RWPE1 (cell line): ENCODE measurements at regions not wholly inside any gene's neighbourhood (a gene's known extent, or its start where the extent isn't known, plus 50 kb on each side); places are given as distances from the start of the nearest gene placed in this dataset.
A peak's percentile ranks its signal among the peaks of the same experiment; 100 is the strongest.

Experiments
- CTCF ChIA-PET: fragments of 350-600 bp; sonication (Branson Sonifier 250); formaldehyde crosslinking; extraction: SDS; loops from one replicate; lab custom pipeline; 2021; lab: Yijun Ruan, JAX
- POLR2A ChIA-PET: fragments of 400-600 bp; formaldehyde crosslinking; extraction: SDS; loops from one replicate; lab custom pipeline; 2020; ENCODE audit warnings: antibody characterized with exemption; ENCODE audit not compliant: low non-redundant PET; lab: Yijun Ruan, JAX
- DNase-seq: peaks from one replicate; pipeline ENCODE4 v3.0.0; 2012; ENCODE audit warnings: low spot score
- H3K27ac ChIP-seq: fragments of 450-650 bp; 2 replicates; pipeline ENCODE4 v1.5.1; 2017
- CTCF ChIP-seq: fragments of 450-650 bp; conservative IDR thresholded peaks from 2 replicates; pipeline ENCODE4 v1.5.1; 2017; ENCODE audit warnings: low read depth, mild to moderate bottlenecking

- POLR2A ChIA-PET, result no interaction called here
- CTCF ChIA-PET, result no interaction called here
- no peak for TF ChIP-seq CTCF
- no peak overlapping the region for H3K27ac ChIP-seq
- DNase-seq, result peak; percentile 9
These were observed 82.1 kb upstream of the FUT8 start for GRCh38 chr14:65330416-65330815.

GRCh38 chr14:65331652-65332051 is 80.9 kb upstream of the FUT8 start:
- no peak overlapping the region for H3K27ac ChIP-seq
- ChIA-PET CTCF (no interaction called here), POLR2A (no interaction called here)
- DNase-seq, result no peak
- no peak for TF ChIP-seq CTCF

- H3K27ac ChIP-seq, result no peak overlapping the region
- DNase-seq, result no peak
- POLR2A ChIA-PET, result no interaction called here
These were observed 80.2 kb upstream of the FUT8 start for GRCh38 chr14:65332141-65332871.

GRCh38 chr14:65333943-65334687 is 78.4 kb upstream of the FUT8 start:
- CTCF ChIA-PET, result no interaction called here
- POLR2A ChIA-PET, result no interaction called here
- no peak overlapping the region for H3K27ac ChIP-seq
- TF ChIP-seq CTCF, result no peak
- DNase-seq, result no peak

More at GRCh38 chr14:65332141-65332871, 80.2 kb upstream of the FUT8 start:
- TF ChIP-seq CTCF, result no peak
- CTCF ChIA-PET, result no interaction called here

- no peak overlapping the region for H3K27ac ChIP-seq
- POLR2A ChIA-PET, result no interaction called here
- CTCF ChIA-PET, result no interaction called here
- DNase-seq, result no peak
- no peak for TF ChIP-seq CTCF
These were observed 77.6 kb upstream of the FUT8 start for GRCh38 chr14:65334765-65335410.

GRCh38 chr14:65335411-65335947 is 77.1 kb upstream of the FUT8 start:
- ChIA-PET POLR2A (no interaction called here), CTCF (no interaction called here)
- no peak for TF ChIP-seq CTCF
- no peak overlapping the region for H3K27ac ChIP-seq
- no peak for DNase-seq
